Activated naive CD4-positive, alpha-beta T cell treated with anti-CD3 and anti-CD28 coated beads for 36 hours (primary cell): ENCODE measurements at regions not wholly inside any gene's neighbourhood (a gene's known extent, or its start where the extent isn't known, plus 50 kb on each side); places are given as distances from the start of the nearest gene placed in this dataset.
"Not testable (repeated sequence)": the region's sequence is repeated elsewhere in the genome, so short reads cannot be mapped to it uniquely, and the experiment has no call there.

ENCODE experiments used
- CTCF ChIA-PET: fragments of 350-600 bp; sonication (Branson Sonifier 250); formaldehyde crosslinking; loops from one replicate; lab custom pipeline; 2021; ENCODE audit warnings: antibody characterized with exemption; lab: Charles Lee
- DNase-seq: peaks from one replicate; pipeline ENCODE4 v3.0.0-alpha.2; 2020
- H3K27ac Mint-ChIP-seq: one replicate; pipeline ENCODE4 v1.8.0; 2021; ENCODE audit warnings: mild to moderate bottlenecking, mixed read lengths
- H3K27me3 Mint-ChIP-seq: one replicate; pipeline ENCODE4 v1.8.0; 2021; ENCODE audit warnings: low read depth, mixed read lengths
- H3K36me3 Mint-ChIP-seq: one replicate; pipeline ENCODE4 v1.8.0; 2021; ENCODE audit warnings: low read depth, mixed read lengths
- H3K4me1 Mint-ChIP-seq: one replicate; pipeline ENCODE4 v1.8.0; 2021; ENCODE audit warnings: low read depth, mixed read lengths
- H3K4me3 Mint-ChIP-seq: one replicate; pipeline ENCODE4 v1.8.0; 2021; ENCODE audit warnings: mild to moderate bottlenecking, moderate library complexity, mixed read lengths
- H3K9me3 Mint-ChIP-seq: one replicate; pipeline ENCODE4 v1.8.0; 2021; ENCODE audit warnings: mixed read lengths
- intact Hi-C: fragments of 100-400 bp; cut with micrococcal nuclease; formaldehyde crosslinking; loops from one replicate; pipeline ENCODE4 v1.15.1; 2023

DNA sequence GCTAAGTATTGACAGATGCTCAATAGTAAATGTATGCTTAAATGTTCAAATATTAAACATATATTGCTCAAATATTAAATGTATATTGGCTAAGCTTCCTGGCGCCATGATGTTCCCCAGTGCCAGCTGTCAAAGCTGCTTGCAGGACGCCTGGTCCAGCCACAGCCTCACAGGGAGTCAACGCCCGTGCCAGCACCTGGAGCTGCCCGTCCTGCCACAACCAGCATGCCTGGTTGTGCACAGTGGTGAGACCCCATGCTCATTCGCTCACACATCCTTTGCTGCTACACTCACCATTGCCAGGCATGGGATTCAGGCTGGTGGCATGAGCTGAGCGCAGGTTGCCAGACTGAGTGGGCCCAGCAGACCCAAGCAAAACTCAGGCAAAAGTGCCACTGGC, 926.9 kb upstream of the EDIL3 start:
- no peak overlapping the region for H3K4me3 Mint-ChIP-seq
- no peaks in the 10 kb centered on the region for H3K27me3 Mint-ChIP-seq
- intact Hi-C loops = no loop called here
- no peaks in the 10 kb centered on the region for H3K36me3 Mint-ChIP-seq
- CTCF ChIA-PET = no interaction called here
- no peak overlapping the region for H3K27ac Mint-ChIP-seq
- H3K4me1 Mint-ChIP-seq = no peaks in the 10 kb centered on the region
- no peak for DNase-seq
- H3K9me3 Mint-ChIP-seq = peaks cover 2% of the 10 kb centered on the region

DNA sequence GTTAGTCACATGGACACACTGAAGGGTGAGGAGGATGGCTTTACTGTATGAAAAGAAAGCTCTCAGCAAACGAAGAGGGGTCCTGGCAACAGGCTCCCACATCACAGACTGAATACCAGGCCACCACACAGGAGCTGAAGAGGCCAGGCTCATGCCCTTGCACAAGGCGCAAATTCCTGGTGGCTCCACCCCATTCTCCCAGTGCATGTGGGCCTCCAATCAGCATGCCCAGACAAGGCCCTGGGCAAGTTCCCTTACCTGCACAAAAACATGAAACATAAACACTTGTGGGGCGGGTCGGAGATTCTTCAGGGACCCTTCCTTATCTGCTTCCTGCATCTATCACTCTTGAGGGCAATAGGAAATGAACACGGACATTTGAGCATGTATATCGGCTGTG, 935.8 kb upstream of the EDIL3 start:
- Mint-ChIP-seq H3K4me1 (no peaks in the 10 kb centered on the region), H3K27ac (no peak overlapping the region), H3K27me3 (no peaks in the 10 kb centered on the region), H3K9me3 (peaks cover 2% of the 10 kb centered on the region), H3K4me3 (no peak overlapping the region), H3K36me3 (no peaks in the 10 kb centered on the region)
- CTCF ChIA-PET = no interaction called here
- intact Hi-C loops = no loop called here
- no peak for DNase-seq

DNA sequence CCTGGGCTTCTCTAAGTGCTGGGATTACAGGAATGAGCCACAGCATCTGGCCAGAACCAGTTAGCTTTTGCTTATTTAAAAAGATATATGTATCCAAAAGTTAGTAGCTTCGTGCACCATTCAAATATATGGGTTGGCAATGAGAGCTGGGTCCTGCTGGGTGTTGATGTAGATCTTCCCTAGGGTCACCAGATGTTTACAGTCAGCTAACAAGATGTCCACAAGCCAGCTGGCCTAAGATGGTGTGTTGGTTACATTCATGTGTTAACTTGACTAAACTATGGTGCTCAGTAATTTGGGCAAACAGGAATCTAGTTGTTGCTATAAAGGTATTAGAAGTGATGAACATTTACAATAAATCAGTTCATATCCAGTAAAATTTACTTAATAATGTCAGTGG, 948.6 kb upstream of the EDIL3 start:
- Mint-ChIP-seq H3K27me3 (no peaks in the 10 kb centered on the region), H3K36me3 (no peaks in the 10 kb centered on the region), H3K9me3 (no peaks in the 10 kb centered on the region), H3K4me1 (no peaks in the 10 kb centered on the region), H3K4me3 (no peak overlapping the region), H3K27ac (no peak overlapping the region)
- intact Hi-C loops = no loop called here
- DNase-seq = no peak
- CTCF ChIA-PET = no interaction called here

DNA sequence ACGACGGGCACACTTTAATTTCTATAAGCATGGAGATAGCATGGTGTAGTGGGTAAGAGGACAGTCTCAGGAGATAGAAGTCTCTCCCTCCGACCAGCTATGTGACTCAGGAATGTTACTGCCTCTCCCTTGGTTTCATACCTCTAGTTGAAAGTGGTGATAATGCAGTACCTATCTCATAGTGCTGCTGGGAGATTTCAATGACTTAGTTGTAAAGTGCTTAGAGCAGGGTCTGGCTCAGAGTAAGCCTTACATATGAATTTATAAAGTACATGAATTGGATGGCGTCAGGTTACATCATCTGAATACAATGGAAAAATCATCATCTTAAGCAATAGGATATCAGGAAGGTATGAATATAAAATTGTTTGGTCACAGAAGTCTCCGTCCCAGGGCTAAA, 952.8 kb upstream of the EDIL3 start:
- CTCF ChIA-PET = no interaction called here
- H3K27ac Mint-ChIP-seq = no peak overlapping the region
- H3K4me3 Mint-ChIP-seq = no peak overlapping the region
- H3K4me1 Mint-ChIP-seq = no peaks in the 10 kb centered on the region
- intact Hi-C loops = no loop called here
- H3K9me3 Mint-ChIP-seq = no peaks in the 10 kb centered on the region
- H3K27me3 Mint-ChIP-seq = no peaks in the 10 kb centered on the region
- DNase-seq = no peak
- no peaks in the 10 kb centered on the region for H3K36me3 Mint-ChIP-seq

DNA sequence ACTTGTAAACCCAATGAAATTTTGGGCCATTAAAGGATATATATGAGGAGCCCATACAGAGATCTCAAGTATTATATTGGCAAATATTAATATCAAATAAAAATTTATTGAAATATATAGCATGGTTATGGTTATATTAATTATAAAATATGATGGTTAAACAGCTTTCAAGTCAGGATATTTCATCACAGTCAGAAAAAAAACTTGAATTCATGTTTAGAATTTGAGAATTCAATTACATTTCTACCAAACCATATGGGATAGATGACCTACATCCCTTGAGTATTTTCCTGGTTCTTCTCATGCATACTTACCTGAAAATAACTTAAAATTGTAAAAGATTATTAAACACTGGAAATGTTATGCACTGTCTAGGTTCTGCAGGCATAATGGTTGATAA, 956.1 kb upstream of the EDIL3 start:
- intact Hi-C loops = no loop called here
- DNase-seq = no peak
- H3K27ac Mint-ChIP-seq = no peak overlapping the region
- CTCF ChIA-PET = no interaction called here
- no peaks in the 10 kb centered on the region for H3K4me1 Mint-ChIP-seq
- no peaks in the 10 kb centered on the region for H3K36me3 Mint-ChIP-seq
- no peak overlapping the region for H3K4me3 Mint-ChIP-seq
- no peaks in the 10 kb centered on the region for H3K9me3 Mint-ChIP-seq
- no peaks in the 10 kb centered on the region for H3K27me3 Mint-ChIP-seq

DNA sequence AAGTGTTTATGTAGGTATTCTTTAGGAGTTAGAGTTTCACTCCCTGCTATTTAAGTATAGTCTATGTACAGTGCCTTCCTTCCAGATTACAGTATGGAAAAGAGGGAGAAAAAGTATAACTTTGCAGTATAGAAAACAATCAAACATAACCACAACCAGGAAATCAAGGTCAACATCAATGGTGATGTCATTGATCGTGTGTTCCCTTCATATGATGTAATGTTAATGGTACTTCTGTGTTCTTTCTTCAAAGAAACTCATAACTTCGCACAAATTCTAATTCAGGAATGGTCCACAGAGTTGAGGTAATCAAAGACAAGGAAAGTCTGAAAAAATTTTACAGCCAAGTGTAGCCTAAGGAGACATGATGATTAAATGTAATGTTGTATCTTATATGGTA, 961.1 kb upstream of the EDIL3 start:
- Mint-ChIP-seq H3K4me1 (no peaks in the 10 kb centered on the region), H3K4me3 (no peak overlapping the region), H3K9me3 (no peaks in the 10 kb centered on the region), H3K27me3 (no peaks in the 10 kb centered on the region), H3K36me3 (no peaks in the 10 kb centered on the region), H3K27ac (no peak overlapping the region)
- no peak for DNase-seq
- CTCF ChIA-PET = no interaction called here
- intact Hi-C loops = no loop called here

DNA sequence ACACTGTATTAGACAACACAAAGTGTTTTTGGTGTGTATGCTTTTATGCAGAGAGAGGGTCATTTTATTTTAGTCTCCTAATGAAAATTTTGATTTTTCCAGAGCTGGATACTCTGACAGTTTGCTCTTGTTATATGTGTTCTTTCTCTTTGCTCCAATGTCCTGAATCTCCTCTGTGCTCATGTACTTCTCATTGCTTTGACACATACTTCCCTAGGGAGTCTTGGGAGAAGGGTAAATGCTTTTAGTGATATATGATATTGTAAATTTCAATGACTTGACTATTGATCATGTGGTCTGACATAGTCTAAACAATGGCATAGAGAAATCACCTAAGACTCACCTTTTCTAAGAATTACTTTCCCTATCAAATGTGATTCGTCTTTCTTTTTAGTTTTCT, 972.6 kb upstream of the EDIL3 start:
- no peaks in the 10 kb centered on the region for H3K27me3 Mint-ChIP-seq
- intact Hi-C loops = no loop called here
- no peak for DNase-seq
- peaks cover 2% of the 10 kb centered on the region for H3K9me3 Mint-ChIP-seq
- H3K27ac Mint-ChIP-seq = no peak overlapping the region
- no peaks in the 10 kb centered on the region for H3K4me1 Mint-ChIP-seq
- CTCF ChIA-PET = no interaction called here
- H3K4me3 Mint-ChIP-seq = no peak overlapping the region
- H3K36me3 Mint-ChIP-seq = no peaks in the 10 kb centered on the region

DNA sequence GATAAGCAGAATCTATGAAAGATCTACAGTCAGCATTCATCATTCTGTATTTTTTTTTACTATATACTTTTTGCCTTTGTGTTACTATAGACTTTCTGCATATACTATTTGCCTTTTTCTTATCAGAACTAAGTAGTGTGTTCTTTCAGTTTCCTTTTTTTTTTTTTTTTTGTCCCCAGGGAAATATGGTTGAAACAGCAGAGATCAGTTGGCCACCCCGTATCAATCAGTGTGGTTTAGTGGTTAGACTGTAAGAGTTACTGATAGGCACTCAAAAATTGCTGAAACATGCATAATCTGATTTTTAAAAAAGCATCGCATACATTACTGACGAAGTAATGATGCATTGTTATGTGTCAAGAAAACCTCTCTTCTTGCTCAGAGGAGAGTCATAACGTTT, 990.8 kb upstream of the EDIL3 start:
- CTCF ChIA-PET = no interaction called here
- H3K9me3 Mint-ChIP-seq = peaks cover 1% of the 10 kb centered on the region
- no peaks in the 10 kb centered on the region for H3K4me1 Mint-ChIP-seq
- intact Hi-C loops = no loop called here
- H3K27ac Mint-ChIP-seq = no peak overlapping the region
- no peak for DNase-seq
- H3K4me3 Mint-ChIP-seq = no peak overlapping the region
- no peaks in the 10 kb centered on the region for H3K27me3 Mint-ChIP-seq
- H3K36me3 Mint-ChIP-seq = no peaks in the 10 kb centered on the region

DNA sequence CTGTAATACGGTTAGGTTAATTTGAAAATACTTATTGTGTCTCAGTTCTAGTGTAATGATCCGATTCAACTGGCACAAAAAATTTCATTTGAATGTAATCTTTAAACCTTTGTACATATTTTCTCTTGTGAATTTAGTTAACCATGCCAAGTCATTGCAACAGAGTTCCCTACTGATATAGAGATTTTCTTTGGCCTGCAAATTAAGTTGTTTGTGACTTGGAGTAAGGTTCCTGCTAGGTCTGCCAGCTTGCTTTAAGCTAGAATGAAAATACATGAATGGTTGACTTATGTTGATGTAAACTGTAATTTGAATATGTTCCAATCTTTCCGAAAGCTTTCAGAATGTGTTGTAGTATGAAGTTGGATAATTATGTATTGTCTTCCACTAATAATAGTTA, 1004.1 kb upstream of the EDIL3 start:
- Mint-ChIP-seq H3K36me3 (no peaks in the 10 kb centered on the region), H3K27me3 (no peaks in the 10 kb centered on the region), H3K4me3 (no peak overlapping the region), H3K27ac (no peak overlapping the region), H3K4me1 (no peaks in the 10 kb centered on the region), H3K9me3 (peaks cover 2% of the 10 kb centered on the region)
- no peak for DNase-seq
- CTCF ChIA-PET = no interaction called here
- intact Hi-C loops = no loop called here

DNA sequence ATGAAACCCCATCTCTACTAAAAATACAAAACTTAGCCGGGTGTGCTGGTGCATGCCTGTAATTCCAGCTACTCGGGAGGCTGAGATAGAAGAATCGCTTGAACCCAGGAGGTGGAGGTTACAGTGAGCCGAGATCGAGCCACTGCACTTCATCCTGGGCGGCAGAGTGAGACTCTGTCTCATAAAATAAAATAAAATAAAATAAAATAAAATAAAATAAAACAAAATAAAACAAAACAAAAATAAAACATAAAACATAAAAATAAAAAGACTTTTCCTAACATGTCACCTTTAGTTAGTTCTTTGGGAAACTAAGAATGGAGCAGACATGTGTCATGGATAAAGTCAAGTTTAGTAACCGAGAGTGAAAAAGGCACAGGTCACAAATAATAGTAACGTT, 1007.6 kb upstream of the EDIL3 start:
- intact Hi-C loops, H3K36me3 Mint-ChIP-seq, H3K9me3 Mint-ChIP-seq, H3K27me3 Mint-ChIP-seq, H3K4me3 Mint-ChIP-seq, DNase-seq, CTCF ChIA-PET, H3K27ac Mint-ChIP-seq, H3K4me1 Mint-ChIP-seq: not testable (repeated sequence)

DNA sequence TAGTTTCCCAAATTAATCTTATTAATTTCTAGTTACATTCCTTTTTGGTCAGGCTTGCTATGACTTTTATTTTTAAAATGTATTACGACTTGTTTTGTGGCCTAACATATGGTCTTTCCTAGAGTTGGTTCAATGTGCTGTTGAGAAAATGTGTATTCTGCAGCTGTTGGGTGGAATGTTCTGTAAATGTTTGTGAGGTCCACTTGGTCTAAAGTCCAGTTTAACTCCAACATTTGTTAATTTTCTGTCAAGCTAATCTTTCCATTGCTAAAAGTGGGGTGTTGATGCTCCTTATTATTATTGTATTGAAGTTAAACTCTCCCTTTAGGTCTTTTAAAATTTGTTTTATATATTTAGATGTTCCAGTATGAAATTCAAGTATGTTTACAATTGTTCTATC, 1010.8 kb upstream of the EDIL3 start:
- CTCF ChIA-PET = no interaction called here
- intact Hi-C loops = no loop called here
- Mint-ChIP-seq H3K4me3 (no peak overlapping the region), H3K27me3 (no peaks in the 10 kb centered on the region), H3K27ac (no peak overlapping the region), H3K9me3 (no peaks in the 10 kb centered on the region), H3K4me1 (no peaks in the 10 kb centered on the region), H3K36me3 (no peaks in the 10 kb centered on the region)
- DNase-seq = no peak

DNA sequence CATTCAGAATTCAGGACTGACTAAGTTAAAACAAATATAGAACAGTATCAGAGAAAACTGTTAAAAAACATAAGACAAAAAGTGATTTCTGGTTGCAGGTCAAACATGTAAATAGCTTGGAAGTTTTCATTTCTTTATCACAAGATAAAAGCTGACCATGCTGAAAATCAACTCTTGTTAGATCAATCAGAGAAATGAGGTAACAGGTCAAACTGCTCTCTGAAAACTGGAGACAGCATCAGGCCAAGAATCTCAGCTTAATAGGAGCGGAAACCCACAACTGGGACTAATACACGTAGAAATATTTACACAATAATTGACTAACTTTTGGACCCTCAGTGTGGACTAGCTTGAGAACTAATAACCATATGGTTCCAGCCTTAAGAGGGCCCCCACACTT, 1012.8 kb upstream of the EDIL3 start:
- Mint-ChIP-seq H3K36me3 (no peaks in the 10 kb centered on the region), H3K9me3 (no peaks in the 10 kb centered on the region), H3K27ac (no peak overlapping the region), H3K4me1 (no peaks in the 10 kb centered on the region), H3K4me3 (no peak overlapping the region), H3K27me3 (no peaks in the 10 kb centered on the region)
- no peak for DNase-seq
- intact Hi-C loops = no loop called here
- CTCF ChIA-PET = no interaction called here

DNA sequence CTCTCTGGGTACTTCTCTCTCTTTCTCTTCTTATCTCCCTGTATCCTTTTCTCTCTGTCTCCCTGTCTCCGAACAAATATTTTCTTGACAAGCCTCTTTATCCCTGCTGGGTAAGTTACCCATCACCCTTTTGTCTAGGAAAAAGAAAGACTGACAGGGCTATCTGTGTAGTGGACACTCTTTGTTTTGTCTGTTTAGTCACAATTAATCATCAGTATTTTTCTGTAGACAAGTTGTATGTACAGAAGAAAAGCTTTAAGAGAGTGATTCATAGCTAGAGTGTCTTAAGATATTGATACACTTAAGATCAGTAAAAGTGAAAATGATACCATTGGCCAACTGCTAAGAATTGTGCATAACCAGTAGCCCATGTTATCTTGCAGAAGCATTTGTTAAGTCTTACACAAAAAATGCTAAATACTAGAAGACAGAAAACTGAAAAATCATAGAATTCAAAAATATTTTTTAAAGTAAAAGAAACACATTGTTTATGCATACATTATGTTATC, 1043.8 kb upstream of the EDIL3 start:
- intact Hi-C loops = no loop called here

DNA sequence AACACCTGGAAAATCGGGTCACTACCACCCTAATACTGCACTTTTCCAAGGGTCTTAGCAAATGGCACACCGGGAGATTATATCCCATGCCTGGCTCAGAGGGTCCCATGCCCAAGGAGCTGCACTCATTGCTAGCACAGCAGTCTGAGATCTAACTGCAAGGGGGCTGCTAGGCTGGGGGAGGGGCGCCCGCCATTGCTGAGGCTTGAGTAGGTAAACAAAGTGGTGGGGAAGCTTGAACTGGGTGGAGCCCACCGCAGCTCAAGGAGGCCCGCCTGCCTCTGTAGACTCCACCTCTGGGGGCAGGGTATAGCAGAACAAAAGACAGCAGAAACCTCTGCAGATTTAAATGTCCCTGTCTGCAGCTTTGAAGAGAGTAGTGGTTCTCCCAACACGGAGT, 1047.0 kb upstream of the EDIL3 start:
- H3K4me1 Mint-ChIP-seq, CTCF ChIA-PET, H3K9me3 Mint-ChIP-seq, H3K27me3 Mint-ChIP-seq, intact Hi-C loops, H3K36me3 Mint-ChIP-seq, DNase-seq, H3K4me3 Mint-ChIP-seq, H3K27ac Mint-ChIP-seq: not testable (repeated sequence)

More for the DNA sequence above, 1043.8 kb upstream of the EDIL3 start:
- H3K36me3 Mint-ChIP-seq = no peaks in the 10 kb centered on the region
- DNase-seq = no peak
- H3K27me3 Mint-ChIP-seq = no peaks in the 10 kb centered on the region
- H3K4me1 Mint-ChIP-seq = no peaks in the 10 kb centered on the region
- H3K4me3 Mint-ChIP-seq = no peak overlapping the region
- no peak overlapping the region for H3K27ac Mint-ChIP-seq
- peaks cover 5% of the 10 kb centered on the region for H3K9me3 Mint-ChIP-seq
- CTCF ChIA-PET = no interaction called here
